ENCODE measurements at regions not wholly inside any gene's neighbourhood (a gene's known extent, or its start where the extent isn't known, plus 50 kb on each side); places are given as distances from the start of the nearest gene placed in this dataset.

GRCh38 chr18:28363124-28363523, 186.2 kb upstream of the CDH2 start:
- no peak for DNase-seq
- CTCF ChIA-PET, result no interaction called here

GRCh38 chr18:28359176-28359575, 182.2 kb upstream of the CDH2 start:
- TF ChIP-seq EZH2 (IDR thresholded peaks at IDR 0.05; ENCODE audit: borderline replicate concordance, insufficient read depth, low read depth, low read length, poor library complexity, severe bottlenecking), result no peak
- no peak for TF ChIP-seq CTCF (IDR thresholded peaks at IDR 0.05)
- H3K4me1 Mint-ChIP-seq, result no peaks in the 10 kb centered on the region
- no peak overlapping the region for H3K27ac Mint-ChIP-seq
- H3K9ac ChIP-seq (ENCODE audit: low read length), result no peak overlapping the region
- H2AFZ ChIP-seq (ENCODE audit: insufficient read depth, low read depth, low read length, poor library complexity, severe bottlenecking), result no peak overlapping the region
- H3K27me3 ChIP-seq (replicated peaks in 1 of 4; ENCODE audit: control extremely low read depth in 1 of 4, control insufficient read depth in 3 of 4, insufficient read depth in 4 of 4, low read length in 3 of 4), result no peaks in the 10 kb centered on the region
- intact Hi-C loops (cut with micrococcal nuclease), result no loop called here
- ATAC-seq (ENCODE audit: low read depth), result no peak
- peaks cover 3% of the 10 kb centered on the region for H3K9me3 Mint-ChIP-seq (ENCODE audit: insufficient read depth)
- ChIA-PET POLR2A (no interaction called here), CTCF (no interaction called here)
- 93% methylated on average over 3 of the region's 4 CpGs for WGBS (ENCODE audit: insufficient coverage)
- H3K4me3 Mint-ChIP-seq, result no peak overlapping the region
- H3K9me3 ChIP-seq (ENCODE audit: control extremely low read depth in 1 of 3, control insufficient read depth in 2 of 3, insufficient read depth in 1 of 3, low read length in 2 of 3), result peaks cover 0 to 3% (median 0%) of the 10 kb centered on the region in 3 donors
- H3K27me3 Mint-ChIP-seq, result no peaks in the 10 kb centered on the region
- no peak overlapping the region for H3K4me3 ChIP-seq (ENCODE audit: control extremely low read depth in 1 of 5, extremely low read depth in 1 of 5, insufficient read depth in 1 of 5, low read depth in 2 of 5, low read length in 4 of 5)
- no peak overlapping the region for H3K27ac ChIP-seq (ENCODE audit: low read length in 2 of 2)
- no peaks in the 10 kb centered on the region for H3K4me1 ChIP-seq (ENCODE audit: control insufficient read depth in 2 of 2, insufficient read depth in 2 of 2, low read length in 2 of 2)
- no peaks in the 10 kb centered on the region for H4K20me1 ChIP-seq (ENCODE audit: control insufficient read depth, insufficient read depth, low read length, poor library complexity, severe bottlenecking)
- H3K4me2 ChIP-seq (replicated peaks; ENCODE audit: low read depth, low read length, poor library complexity, severe bottlenecking), result no peak overlapping the region
- no peaks in the 10 kb centered on the region for H3K36me3 ChIP-seq (replicated peaks in 1 of 2; ENCODE audit: control extremely low read depth in 1 of 2, control insufficient read depth in 1 of 2, extremely low read depth in 1 of 2, insufficient read depth in 2 of 2, low read length in 1 of 2)
- no peaks in the 10 kb centered on the region for H3K79me2 ChIP-seq (ENCODE audit: control insufficient read depth, insufficient read depth, low read length)
- DNase-seq, result no peak

More at GRCh38 chr18:28363124-28363523, 186.2 kb upstream of the CDH2 start:
- Histone ChIP-seq H3K27ac (ENCODE audit: low read length in 2 of 2) (no peak overlapping the region), H3K9me3 (ENCODE audit: control extremely low read depth in 1 of 3, control insufficient read depth in 2 of 3, insufficient read depth in 1 of 3, low read length in 2 of 3) (peaks cover 0 to 6% (median 0%) of the 10 kb centered on the region in 3 donors), H3K4me3 (ENCODE audit: control extremely low read depth in 1 of 5, extremely low read depth in 1 of 5, insufficient read depth in 1 of 5, low read depth in 2 of 5, low read length in 4 of 5) (no peak overlapping the region), H2AFZ (ENCODE audit: insufficient read depth, low read depth, low read length, poor library complexity, severe bottlenecking) (no peak overlapping the region), H3K4me2 (replicated peaks; ENCODE audit: low read depth, low read length, poor library complexity, severe bottlenecking) (no peak overlapping the region), H3K9ac (ENCODE audit: low read length) (no peak overlapping the region), H4K20me1 (ENCODE audit: control insufficient read depth, insufficient read depth, low read length, poor library complexity, severe bottlenecking) (no peaks in the 10 kb centered on the region), H3K36me3 (replicated peaks in 1 of 2; ENCODE audit: control extremely low read depth in 1 of 2, control insufficient read depth in 1 of 2, extremely low read depth in 1 of 2, insufficient read depth in 2 of 2, low read length in 1 of 2) (no peaks in the 10 kb centered on the region), H3K27me3 (replicated peaks in 1 of 4; ENCODE audit: control extremely low read depth in 1 of 4, control insufficient read depth in 3 of 4, insufficient read depth in 4 of 4, low read length in 3 of 4) (no peaks in the 10 kb centered on the region), H3K4me1 (ENCODE audit: control insufficient read depth in 2 of 2, insufficient read depth in 2 of 2, low read length in 2 of 2) (no peaks in the 10 kb centered on the region), H3K79me2 (ENCODE audit: control insufficient read depth, insufficient read depth, low read length) (no peaks in the 10 kb centered on the region)
- no peak for TF ChIP-seq EZH2 (IDR thresholded peaks at IDR 0.05; ENCODE audit: borderline replicate concordance, insufficient read depth, low read depth, low read length, poor library complexity, severe bottlenecking)
- no peak for TF ChIP-seq CTCF (IDR thresholded peaks at IDR 0.05)
- Mint-ChIP-seq H3K4me1 (no peaks in the 10 kb centered on the region), H3K9me3 (ENCODE audit: insufficient read depth) (peaks cover 3% of the 10 kb centered on the region), H3K4me3 (no peak overlapping the region), H3K27me3 (no peaks in the 10 kb centered on the region), H3K27ac (no peak overlapping the region)
- POLR2A ChIA-PET, result no interaction called here
- 94% methylated on average over 4 of the region's 8 CpGs for WGBS (ENCODE audit: insufficient coverage)
- intact Hi-C loops (cut with micrococcal nuclease), result no loop called here
- ATAC-seq (ENCODE audit: low read depth), result no peak

Data from B cell (primary cell).